A673 (cell line): ENCODE measurements at regions not wholly inside any gene's neighbourhood (a gene's known extent, or its start where the extent isn't known, plus 50 kb on each side); places are given as distances from the start of the nearest gene placed in this dataset.

Experiments used
- EZH2 ChIP-seq: fragments of 200-600 bp; sonication (generic); IDR thresholded peaks from 2 replicates; pipeline ENCODE4 v1.6.1; 2017; ENCODE audit warnings: borderline replicate concordance, low read depth, mild to moderate bottlenecking, mixed read lengths, antibody characterized with exemption, low read length; ENCODE audit not compliant: poor library complexity, severe bottlenecking
- TF ChIP-seq, protein P1 (sequence below): fragments of 300-800, 200-600 bp; sonication (generic); conservative IDR thresholded peaks from 2 replicates; pipeline ENCODE4 v1.5.1; 2017; ENCODE audit warnings: low read depth, mild to moderate bottlenecking, antibody characterized with exemption, low read length, moderate library complexity, mixed read lengths

DNA sequence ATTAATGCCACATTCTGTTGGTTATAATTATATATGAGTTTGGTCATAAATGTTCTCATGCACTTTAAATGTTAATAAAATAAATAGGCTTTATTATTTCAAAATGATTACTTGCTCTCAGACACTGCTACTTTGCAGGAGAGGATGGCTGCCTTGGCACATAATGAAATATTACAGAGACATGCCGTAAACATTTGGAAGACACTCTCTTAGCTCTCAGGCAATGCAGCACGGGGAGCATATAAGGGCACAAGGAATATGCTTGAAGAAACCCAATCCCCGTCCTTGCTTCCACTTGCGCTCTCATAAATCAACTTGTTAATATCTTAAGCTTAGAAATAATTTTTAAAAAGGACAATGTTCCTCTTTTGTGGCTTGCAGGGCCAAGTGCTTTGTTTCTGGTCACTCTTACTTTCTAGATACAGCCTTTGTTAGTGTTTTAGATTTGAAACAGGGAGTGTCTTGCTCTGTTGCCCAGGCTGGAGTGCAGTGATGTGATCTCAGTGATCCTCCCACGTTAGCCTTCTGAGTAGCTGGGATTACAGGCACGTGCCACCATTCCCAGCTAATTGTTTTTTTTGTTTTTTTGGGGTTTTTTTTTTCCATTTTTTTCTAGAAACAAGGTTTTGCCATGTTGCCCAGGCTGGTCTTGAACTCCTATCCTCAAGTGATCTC, 445.0 kb downstream of the SPRY1 start:
- TF ChIP-seq, protein P1, sequence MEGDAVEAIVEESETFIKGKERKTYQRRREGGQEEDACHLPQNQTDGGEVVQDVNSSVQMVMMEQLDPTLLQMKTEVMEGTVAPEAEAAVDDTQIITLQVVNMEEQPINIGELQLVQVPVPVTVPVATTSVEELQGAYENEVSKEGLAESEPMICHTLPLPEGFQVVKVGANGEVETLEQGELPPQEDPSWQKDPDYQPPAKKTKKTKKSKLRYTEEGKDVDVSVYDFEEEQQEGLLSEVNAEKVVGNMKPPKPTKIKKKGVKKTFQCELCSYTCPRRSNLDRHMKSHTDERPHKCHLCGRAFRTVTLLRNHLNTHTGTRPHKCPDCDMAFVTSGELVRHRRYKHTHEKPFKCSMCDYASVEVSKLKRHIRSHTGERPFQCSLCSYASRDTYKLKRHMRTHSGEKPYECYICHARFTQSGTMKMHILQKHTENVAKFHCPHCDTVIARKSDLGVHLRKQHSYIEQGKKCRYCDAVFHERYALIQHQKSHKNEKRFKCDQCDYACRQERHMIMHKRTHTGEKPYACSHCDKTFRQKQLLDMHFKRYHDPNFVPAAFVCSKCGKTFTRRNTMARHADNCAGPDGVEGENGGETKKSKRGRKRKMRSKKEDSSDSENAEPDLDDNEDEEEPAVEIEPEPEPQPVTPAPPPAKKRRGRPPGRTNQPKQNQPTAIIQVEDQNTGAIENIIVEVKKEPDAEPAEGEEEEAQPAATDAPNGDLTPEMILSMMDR: no peak
- no peak for TF ChIP-seq EZH2
